GM21619 (cell line): ENCODE measurements at regions not wholly inside any gene's neighbourhood (a gene's known extent, or its start where the extent isn't known, plus 50 kb on each side); places are given as distances from the start of the nearest gene placed in this dataset.

Experiments
- ATAC-seq: cut with Tn5 transposase; IDR thresholded peaks from one replicate; pipeline ENCODE4 v1.9.1; 2021; ENCODE audit not compliant: unreplicated experiment

DNA sequence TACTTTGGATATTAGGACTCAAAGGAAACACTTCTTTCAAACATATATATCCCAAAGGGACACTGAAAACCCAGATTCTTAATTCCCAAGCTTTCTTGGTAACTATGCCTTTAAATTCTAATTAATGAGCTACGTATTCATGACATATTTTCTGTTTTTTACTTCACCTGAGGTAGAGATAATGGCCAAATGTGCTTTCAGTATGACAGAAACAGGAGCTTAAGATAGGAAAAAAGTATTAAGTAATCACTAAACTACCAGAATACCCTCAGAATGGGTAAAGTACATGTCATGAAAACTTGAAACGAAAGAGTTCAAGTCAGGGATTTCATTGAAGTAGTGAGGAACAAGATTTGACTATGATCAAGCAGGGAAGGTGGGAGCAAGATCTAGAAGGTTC, 478.5 kb downstream of the AGTPBP1 start:
- no peak for ATAC-seq

- no peak for ATAC-seq
Measured at GRCh38 chr9:85262333-85262732, 479.4 kb downstream of the AGTPBP1 start.

DNA sequence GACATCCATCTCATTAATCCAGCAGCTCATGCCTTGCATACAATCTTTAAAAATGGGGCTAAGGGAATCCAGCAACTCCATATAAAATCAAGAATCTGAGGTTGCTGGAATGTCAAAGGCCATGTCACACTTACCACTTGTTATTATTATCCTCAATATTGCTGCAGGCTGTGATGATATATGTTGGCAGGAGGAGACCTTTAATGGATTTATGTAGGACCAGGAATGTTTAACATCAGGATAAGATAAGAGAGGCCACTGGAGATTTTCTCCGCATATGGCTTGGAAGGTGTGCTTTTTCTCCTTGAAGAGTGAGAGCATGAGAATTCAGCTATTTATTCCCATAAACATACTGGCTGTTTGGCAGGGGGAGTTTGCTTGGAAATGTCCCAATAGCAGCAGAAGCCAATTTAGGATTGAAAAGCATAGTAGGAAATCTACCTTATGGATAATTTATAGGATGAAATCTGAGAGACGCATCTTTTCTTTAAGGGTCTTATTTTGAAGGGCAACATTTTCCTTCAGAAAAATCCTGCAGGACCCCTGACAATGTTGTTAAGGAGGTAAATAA, 481.4 kb downstream of the AGTPBP1 start:
- ATAC-seq, result no peak

DNA sequence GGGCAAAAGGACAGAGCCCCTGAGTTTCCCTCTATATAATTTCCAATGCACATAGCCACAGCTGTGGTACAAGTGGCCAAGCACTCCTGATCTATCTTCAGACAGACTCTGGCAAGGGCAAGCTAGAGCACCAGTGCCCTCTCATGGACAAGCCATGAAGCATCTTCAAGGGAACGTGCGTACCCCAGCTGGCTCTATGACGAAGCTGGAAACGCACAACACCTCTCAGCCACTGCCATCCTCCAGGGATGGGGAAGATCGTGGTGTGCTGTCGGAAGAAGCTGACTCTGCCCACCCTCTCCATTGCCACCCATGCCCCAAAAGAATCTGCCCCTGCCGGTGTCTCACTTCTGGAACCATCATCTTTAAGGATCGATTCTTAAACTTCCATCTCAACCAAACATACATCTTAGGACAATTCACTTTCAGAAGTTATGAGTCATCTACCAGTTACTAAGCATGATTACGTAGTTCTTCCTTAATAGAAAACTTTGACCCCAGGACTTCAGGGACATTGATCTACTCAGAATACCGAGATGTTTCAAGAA, 482.9 kb downstream of the AGTPBP1 start:
- peak; percentile 84 for ATAC-seq

DNA sequence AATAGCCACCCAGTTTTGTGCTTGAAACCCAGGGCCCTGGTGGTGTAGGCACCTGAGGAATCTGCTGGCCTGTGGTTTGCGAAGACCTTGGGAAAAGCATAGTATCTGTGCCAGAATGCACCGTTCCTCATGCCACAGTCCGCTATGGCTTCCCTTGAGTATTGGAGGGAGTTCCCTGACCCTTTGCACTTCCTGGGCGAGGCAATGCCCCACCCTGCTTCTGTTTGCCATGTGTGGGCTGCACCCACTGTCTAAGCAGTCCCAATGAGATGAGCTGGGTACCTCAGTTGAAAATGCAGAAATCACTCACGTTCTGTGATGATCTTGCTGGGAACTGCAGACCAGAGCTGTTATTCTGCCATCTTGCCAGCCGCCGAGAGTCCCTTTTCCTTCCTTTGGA, 483.5 kb downstream of the AGTPBP1 start:
- ATAC-seq, result no peak

DNA sequence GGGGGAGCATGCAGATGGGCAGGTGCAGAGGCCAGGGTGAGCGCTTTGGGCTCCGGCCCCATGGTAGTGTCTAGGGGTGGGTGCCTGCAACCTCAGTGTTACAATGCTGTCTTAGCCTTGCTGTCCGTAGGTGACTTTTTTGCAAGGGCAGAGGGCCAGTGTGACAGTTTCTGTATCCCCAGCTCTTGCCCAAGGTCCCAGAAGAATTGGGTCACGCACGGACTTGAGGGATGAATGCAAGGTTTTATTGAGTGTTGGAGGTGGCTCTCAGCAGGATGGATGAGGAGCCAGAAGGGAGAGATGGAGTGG, 492.5 kb downstream of the AGTPBP1 start:
- ATAC-seq, result no peak

- no peak for ATAC-seq
Measured at GRCh38 chr9:85248514-85249312, 493.0 kb downstream of the AGTPBP1 start.

- no peak for ATAC-seq
Measured at GRCh38 chr9:85246541-85246940, 495.2 kb downstream of the AGTPBP1 start.

GRCh38 chr9:85244856-85245255, 496.9 kb downstream of the AGTPBP1 start:
- no peak for ATAC-seq

- ATAC-seq, result no peak
Measured at GRCh38 chr9:85243977-85244376, 497.8 kb downstream of the AGTPBP1 start.

DNA sequence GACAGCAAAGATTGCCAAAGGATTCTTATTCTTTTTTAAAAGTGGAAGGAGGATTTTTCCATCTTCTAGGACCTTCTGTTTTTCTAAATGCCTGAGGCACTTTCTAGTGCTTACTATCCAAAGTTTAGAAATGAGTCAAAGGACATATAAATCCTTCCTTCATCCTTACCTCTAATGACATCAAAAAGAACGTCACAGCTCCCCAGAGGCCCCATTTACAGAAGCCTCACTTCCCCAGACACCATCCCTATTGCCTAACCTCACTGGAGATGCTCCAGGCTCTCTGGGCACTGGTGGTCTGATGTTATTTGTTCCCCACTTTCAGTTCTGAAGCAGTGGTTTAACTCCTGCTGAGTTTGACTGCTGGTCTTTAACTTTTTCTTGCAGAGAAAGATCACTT, 504.3 kb downstream of the AGTPBP1 start:
- no peak for ATAC-seq

GRCh38 chr9:85230081-85230480, 511.7 kb downstream of the AGTPBP1 start:
- no peak for ATAC-seq

DNA sequence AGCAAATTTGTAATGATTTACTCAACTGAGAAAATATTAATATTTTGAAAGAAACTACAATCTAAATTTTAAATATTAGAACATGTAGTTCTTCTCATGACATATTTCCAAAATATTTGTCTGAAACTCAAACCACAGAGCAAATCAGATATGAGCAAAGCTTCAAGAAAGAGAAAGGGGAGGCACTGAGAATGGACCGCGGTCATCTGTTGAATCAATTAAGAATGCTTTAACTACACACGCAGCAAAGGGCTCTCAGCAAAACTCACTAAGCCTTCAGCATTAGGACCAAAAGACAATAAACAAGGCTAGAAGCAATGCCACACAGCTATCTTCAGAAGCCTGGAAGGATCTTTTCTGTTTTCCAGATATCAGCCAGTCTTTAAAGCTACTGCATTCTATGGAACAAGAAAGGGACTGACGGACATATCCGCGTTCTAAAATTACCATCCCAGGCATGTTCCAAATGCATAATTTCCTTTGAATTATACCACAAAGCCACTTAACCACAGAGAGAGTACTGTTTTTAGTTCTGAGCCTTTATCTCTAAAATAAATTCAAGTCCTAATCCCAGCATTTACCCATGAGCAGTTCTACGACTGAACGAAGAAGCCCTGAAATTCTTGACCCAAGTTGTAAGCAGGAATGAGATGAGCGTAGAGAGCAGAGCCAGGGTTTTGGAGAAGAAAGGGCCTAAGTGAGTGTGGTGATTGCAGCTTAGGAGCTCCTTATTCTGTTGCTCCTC, 513.5 kb downstream of the AGTPBP1 start:
- ATAC-seq, result no peak

GRCh38 chr9:85225180-85225579, 516.6 kb downstream of the AGTPBP1 start:
- ATAC-seq, result no peak

DNA sequence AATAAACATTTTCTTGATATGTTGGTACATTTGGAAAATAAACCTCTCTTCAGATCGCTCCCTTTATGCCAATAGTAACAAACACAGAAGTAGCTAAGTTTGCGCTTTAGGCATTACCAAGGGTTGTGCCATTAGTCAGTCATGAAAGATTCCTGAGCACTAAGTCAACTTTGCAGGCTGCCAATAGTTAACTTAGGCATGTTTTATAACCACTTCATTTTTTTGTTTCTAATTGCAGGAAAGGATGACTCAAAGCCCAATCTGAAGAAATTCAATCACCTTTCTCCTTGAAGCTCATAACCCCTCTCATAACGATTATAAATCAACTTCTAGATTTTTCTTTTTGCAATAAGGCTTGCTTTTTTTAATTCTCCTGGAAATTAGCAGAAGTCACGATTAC, 517.0 kb downstream of the AGTPBP1 start:
- no peak for ATAC-seq

DNA sequence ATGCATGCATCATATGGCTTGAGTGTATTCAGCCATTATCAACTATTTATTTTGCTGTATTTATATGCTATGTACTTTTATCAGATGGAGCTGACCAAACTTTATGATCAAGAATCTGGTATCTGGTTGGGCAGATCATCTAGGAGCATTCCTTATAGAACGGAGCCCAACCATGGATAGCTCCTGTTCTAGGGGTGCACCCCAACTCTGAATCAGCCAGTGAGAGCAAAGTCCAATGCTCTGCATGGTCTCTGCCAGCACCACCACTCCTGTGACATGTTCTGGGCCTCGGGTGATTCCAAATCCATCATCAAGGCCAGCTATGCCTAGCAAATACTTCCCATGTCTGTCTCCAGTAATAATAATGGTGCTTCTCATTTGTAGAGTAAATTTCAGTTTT, 517.5 kb downstream of the AGTPBP1 start:
- no peak for ATAC-seq

- ATAC-seq, result no peak
Measured at GRCh38 chr9:85223506-85224125, 518.1 kb downstream of the AGTPBP1 start.

DNA sequence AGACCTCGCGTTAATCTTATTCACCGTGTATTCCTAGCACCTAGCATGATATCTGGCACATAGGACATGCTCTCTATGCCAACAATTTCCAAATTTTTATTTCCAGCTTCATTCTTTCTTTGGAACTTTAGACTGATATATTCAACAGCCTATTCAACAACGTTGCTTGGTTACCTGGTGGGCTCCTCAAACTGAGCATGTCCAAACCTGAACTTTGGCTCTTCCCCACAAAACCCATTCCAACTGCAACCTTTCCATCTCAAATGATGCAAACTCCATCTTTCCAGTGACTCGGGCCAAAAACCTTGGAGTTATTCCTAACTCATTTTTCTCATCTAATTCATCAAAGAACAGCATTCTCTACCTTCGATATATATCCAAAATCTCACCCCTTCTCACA, 525.2 kb downstream of the AGTPBP1 start:
- ATAC-seq, result no peak

DNA sequence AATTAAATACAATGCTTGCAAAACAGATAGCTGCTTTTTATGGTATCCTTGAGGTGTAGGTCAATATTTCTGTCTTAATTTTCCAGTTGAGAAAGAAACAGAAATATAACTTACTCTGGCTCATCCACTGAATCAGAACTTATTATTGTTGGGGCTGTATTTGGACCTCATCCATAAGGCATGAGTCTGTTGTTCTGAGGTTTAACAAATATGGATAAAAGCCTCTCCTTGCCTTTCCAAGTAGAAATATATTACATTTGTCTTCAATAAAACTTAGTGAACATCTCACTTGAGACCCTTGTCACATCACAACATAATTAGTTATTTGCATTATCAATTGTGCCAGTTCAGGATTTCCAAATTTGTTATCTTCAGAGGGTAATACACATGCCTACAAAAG, 525.8 kb downstream of the AGTPBP1 start:
- no peak for ATAC-seq

GRCh38 chr9:85215416-85215815, 526.3 kb downstream of the AGTPBP1 start:
- no peak for ATAC-seq
